Upper lobe of left lung (tissue), 4 donors: ENCODE measurements at regions not wholly inside any gene's neighbourhood (a gene's known extent, or its start where the extent isn't known, plus 50 kb on each side); places are given as distances from the start of the nearest gene placed in this dataset.

Experiments used
- CTCF ChIP-seq, 6 experiments: fragments of 450-650 bp in 4 of 6; fragments of 200-600 bp in 2 of 6; sonication (generic) in 2 of 6; IDR thresholded peaks; one replicate each; pipeline ENCODE4 v1.5.1; 2016 to 2019; ENCODE audit warnings: antibody characterized with exemption in 6 of 6
- POLR2A ChIP-seq, 4 donors: fragments of 450-650 bp; IDR thresholded peaks; one replicate each; pipeline ENCODE4 v1.5.1; 2016 to 2017; ENCODE audit warnings: antibody characterized with exemption in 4 of 4, mild to moderate bottlenecking in 2 of 4
- POLR2AphosphoS5 ChIP-seq, 2 donors: sonication (generic); formaldehyde crosslinking; IDR thresholded peaks; one replicate each; pipeline ENCODE4 v1.5.1; 2017; ENCODE audit warnings: antibody characterized with exemption in 2 of 2

GRCh38 chr7:54145716-54146115, 396.5 kb upstream of the VSTM2A start:
- TF ChIP-seq CTCF (IDR thresholded peaks at IDR 0.05), result no peak
- no peak for TF ChIP-seq POLR2A (IDR thresholded peaks at IDR 0.05)
- TF ChIP-seq POLR2AphosphoS5 (IDR thresholded peaks at IDR 0.05), result no peak
